ENCODE measurements at regions not wholly inside any gene's neighbourhood (a gene's known extent, or its start where the extent isn't known, plus 50 kb on each side); places are given as distances from the start of the nearest gene placed in this dataset.

DNA sequence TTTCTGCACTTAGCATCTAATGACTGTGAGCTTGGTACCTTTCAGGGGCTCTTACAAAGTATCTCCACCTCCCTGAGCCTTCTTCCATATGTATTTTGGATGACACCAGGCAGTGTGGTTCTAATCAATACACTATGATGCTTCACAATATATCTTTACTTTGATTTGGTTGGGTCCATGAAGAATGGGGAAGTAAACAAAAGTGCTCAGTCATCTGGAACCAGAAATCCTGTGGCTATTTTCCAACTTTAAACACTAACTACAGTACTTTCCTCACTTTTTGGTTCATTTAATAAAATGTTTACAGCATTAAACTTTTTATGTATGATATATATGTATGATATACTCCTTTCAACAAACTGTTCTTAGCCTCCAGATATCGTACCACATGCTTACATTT is 216.4 kb upstream of the AFF2 start:
- no peak for ATAC-seq
- Histone ChIP-seq H3K4me3 (no peak overlapping the region), H3K27ac (no peak overlapping the region), H3K27me3 (no peaks in the 10 kb centered on the region), H3K36me3 (no peaks in the 10 kb centered on the region), H3K4me1 (no peaks in the 10 kb centered on the region), H3K9me3 (no peaks in the 10 kb centered on the region)
- DNase-seq, result no peak
- intact Hi-C loops (cut with DNase I), result no loop called here
- TF ChIP-seq, protein P1, sequence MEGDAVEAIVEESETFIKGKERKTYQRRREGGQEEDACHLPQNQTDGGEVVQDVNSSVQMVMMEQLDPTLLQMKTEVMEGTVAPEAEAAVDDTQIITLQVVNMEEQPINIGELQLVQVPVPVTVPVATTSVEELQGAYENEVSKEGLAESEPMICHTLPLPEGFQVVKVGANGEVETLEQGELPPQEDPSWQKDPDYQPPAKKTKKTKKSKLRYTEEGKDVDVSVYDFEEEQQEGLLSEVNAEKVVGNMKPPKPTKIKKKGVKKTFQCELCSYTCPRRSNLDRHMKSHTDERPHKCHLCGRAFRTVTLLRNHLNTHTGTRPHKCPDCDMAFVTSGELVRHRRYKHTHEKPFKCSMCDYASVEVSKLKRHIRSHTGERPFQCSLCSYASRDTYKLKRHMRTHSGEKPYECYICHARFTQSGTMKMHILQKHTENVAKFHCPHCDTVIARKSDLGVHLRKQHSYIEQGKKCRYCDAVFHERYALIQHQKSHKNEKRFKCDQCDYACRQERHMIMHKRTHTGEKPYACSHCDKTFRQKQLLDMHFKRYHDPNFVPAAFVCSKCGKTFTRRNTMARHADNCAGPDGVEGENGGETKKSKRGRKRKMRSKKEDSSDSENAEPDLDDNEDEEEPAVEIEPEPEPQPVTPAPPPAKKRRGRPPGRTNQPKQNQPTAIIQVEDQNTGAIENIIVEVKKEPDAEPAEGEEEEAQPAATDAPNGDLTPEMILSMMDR (IDR thresholded peaks at IDR 0.05), result no peak
- WGBS, 2 donors, result 83 to 86% methylated on average over 1 of the region's 1 CpG

DNA sequence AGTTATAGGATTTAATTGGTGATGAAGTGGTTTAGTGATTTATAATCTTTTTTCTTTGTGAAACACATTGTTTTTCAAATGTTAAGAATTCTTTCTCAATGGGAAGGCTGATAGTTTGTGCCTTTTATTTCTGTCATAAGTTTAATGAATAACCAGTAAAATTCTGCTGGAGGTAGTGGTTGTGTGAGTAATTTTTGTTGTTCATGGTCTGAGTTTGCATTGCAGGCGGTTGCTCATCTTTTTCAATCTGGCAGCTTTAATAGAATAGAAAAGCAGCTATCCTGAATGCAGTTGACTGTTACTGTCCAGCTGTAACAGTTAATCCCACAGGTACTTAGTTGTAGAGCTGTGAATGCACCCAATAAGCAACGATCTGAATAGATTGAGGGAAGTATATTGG is 215.6 kb upstream of the AFF2 start:
- TF ChIP-seq, protein P1 (IDR thresholded peaks at IDR 0.05), result no peak
- Histone ChIP-seq H3K4me1 (no peaks in the 10 kb centered on the region), H3K36me3 (no peaks in the 10 kb centered on the region), H3K27ac (no peak overlapping the region), H3K4me3 (no peak overlapping the region), H3K27me3 (no peaks in the 10 kb centered on the region), H3K9me3 (no peaks in the 10 kb centered on the region)
- DNase-seq, result no peak
- ATAC-seq, result no peak
- intact Hi-C loops (cut with DNase I), result no loop called here
- 82 to 88% methylated on average over 2 of the region's 2 CpGs for WGBS, 2 donors

DNA sequence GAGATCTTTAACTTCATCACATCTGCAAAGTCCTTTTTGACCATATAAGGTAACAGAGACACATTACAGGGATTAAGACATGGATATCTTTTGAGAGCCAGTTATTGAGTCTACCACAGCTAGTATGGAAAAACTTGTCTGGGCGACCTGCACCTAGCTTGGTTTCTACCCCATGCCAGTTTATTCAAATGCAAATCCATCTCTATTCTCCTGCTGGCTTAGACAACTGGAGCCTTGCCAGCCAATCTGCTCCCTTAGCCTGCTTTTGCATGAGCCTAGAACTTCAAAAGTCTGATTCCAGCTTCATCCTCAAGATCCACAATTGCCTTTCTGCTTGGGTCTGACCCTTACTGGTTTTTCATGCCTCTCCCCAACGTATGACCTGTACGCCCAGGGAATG is 212.0 kb upstream of the AFF2 start:
- DNase-seq, result no peak
- H3K27me3 ChIP-seq, result no peaks in the 10 kb centered on the region
- H3K4me3 ChIP-seq, result no peak overlapping the region
- intact Hi-C loops (cut with DNase I), result no loop called here
- no peak overlapping the region for H3K27ac ChIP-seq
- H3K4me1 ChIP-seq, result no peaks in the 10 kb centered on the region
- WGBS, 2 donors, result 93 to 96% methylated on average over 3 of the region's 3 CpGs
- no peaks in the 10 kb centered on the region for H3K36me3 ChIP-seq
- ATAC-seq, result no peak
- TF ChIP-seq, protein P1 (IDR thresholded peaks at IDR 0.05), result no peak
- H3K9me3 ChIP-seq, result no peaks in the 10 kb centered on the region

DNA sequence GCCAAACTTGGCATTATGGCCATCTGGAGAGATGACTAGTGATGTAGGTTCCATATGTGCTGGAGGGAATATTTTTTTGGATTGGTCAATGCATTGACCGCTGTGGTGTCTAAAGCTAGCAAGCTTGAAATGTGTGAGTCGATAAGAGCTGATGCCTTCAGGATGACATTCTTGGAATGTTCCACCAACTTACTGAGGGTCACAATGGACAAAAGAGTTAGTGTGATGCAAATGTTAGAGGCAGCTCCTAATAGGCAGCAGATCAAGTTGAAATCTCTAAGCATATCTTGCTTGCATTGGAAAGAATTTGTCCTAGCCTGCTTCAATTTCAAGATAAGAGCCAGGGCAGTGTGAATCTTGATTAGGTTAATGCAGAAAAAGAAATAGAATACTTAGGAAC is 210.4 kb upstream of the AFF2 start:
- 69 to 75% methylated on average over 2 of the region's 2 CpGs for WGBS, 2 donors
- H3K27ac ChIP-seq, result no peak overlapping the region

More for the DNA sequence above, 210.4 kb upstream of the AFF2 start:
- TF ChIP-seq, protein P1 (IDR thresholded peaks at IDR 0.05), result no peak
- no peaks in the 10 kb centered on the region for H3K27me3 ChIP-seq
- ATAC-seq (no peak), DNase-seq (no peak)
- intact Hi-C loops (cut with DNase I), result no loop called here
- H3K4me3 ChIP-seq, result no peak overlapping the region
- no peaks in the 10 kb centered on the region for H3K36me3 ChIP-seq
- no peaks in the 10 kb centered on the region for H3K9me3 ChIP-seq
- no peaks in the 10 kb centered on the region for H3K4me1 ChIP-seq

Data from heart right ventricle (tissue), 16 donors.